H4 (cell line): ENCODE measurements at regions not wholly inside any gene's neighbourhood (a gene's known extent, or its start where the extent isn't known, plus 50 kb on each side); places are given as distances from the start of the nearest gene placed in this dataset.
"Not testable (repeated sequence)": the region's sequence is repeated elsewhere in the genome, so short reads cannot be mapped to it uniquely, and the experiment has no call there.

ENCODE experiments used
- DNase-seq: peaks from one replicate; pipeline ENCODE4 v3.0.0-alpha.2; 2015; ENCODE audit warnings: low spot score

- no peak for DNase-seq
Observed at GRCh38 chr3:27779176-27779575, 57.1 kb upstream of the EOMES start.

DNA sequence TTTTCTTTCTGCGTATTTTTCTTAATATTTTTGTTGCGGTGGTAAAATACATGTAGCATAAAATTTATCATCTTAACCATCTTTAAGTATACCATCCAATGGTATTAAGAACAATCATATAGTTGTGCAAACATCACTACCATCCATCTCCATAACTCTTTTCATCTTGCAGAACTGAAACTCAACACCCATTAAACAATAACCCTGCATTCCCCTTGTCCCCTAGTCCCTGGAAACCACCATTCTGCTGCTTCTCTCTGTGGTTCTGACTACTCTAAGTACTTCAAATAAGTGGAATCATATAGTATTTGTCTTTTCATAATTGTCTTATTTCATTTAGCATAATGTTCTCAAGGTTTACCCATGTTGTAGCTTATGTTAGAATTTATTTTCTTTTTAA, 67.3 kb upstream of the EOMES start:
- DNase-seq = no peak

DNA sequence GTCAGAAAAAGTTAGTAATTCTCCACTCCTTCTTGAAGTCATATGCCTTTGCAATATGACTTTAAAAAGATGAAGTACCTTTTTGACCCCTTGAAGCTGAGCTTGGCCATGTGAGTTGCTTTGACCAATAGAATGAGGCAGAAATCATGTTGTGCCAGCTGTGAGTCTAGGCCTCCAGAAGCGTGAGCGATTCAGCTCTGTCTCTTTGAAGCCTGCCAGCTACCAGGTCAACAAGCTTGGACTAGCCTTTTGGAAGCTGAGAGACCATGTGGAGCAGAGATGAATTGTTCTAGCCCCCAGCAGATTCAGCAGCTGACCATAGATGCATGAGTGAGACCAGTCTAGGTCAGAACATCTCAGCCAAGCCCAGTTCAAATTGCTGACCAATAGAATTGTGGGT, 69.8 kb upstream of the EOMES start:
- no peak for DNase-seq

DNA sequence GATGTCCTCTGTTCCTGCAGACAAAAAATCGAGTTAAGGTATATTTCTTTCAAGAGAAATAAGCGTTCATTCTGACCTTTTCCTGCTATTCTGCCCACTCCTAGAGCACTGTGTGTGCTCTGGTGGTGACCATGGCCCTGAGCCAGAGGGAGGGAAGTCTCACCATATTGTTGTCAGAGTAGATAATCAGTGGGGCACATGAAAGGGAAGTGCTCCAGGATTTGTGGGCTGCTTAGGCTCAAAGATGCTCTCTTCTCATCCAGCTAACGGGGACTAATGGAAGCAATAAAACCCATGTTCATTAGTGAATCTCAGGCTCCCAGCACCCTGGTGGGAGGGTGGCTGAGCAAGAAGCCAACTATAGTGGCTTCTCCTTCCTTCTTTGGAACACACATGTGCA, 70.7 kb upstream of the EOMES start:
- no peak for DNase-seq

DNA sequence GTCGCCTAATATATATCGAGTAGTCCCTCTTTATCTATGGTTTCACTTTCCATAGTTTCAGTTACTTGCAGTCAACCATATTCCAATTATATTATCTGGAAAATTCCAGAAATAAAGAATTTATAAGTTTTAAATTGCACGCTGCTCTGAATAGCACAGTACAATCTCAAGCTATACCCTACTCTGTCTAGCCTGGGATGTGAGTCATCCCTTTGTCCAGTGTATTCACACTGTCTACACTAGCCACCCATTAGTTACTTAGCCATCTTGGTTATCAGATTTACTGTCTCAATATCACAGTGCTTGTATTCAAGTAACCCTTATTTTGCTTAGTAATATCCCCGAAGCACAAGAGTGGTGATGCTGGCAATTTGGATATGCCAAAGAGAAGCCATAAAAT, 72.1 kb upstream of the EOMES start:
- DNase-seq = no peak

DNA sequence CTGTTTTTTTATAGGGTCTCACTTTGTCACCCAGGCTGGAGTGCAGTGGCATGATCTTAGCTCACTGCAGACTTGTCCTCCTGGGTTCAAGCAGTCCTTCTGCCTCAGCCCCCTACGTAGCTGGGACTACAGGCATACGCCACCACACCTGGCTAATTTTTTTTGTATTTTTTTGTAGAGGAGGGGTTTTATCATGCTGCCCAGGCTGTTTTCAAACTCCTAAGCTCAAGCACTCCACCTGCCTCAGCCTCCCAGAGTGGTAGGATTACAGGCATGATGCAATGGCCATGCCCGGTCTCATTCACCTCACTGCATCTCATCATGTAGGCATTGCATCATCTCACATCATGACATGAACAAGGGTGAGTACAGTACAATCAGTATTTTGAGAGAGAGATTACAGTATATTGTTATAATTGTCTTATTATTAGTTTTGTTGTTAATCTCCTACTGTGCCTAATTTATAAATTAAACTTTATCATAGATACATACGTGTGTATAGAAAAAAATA, 74.3 kb upstream of the EOMES start:
- no peak for DNase-seq

DNA sequence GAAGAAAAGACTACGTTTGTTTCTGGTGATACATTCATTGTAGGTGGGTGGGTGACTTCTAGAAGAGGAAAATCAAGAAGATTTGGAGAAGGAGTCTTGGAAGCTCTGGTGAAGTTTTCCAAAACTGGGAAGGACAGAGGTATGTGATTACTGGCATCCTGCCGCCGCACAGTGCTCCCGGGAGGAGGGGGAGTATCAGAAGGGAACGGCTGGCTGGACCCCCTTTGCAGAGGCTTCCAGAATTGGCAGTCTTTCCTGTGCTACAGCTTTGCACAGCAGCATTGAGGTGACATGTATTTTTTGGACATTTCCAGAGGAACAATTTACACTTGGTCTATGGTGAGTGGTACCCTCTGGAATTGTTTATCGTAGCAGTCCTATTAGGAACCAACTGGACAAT, 75.7 kb upstream of the EOMES start:
- DNase-seq = no peak

DNA sequence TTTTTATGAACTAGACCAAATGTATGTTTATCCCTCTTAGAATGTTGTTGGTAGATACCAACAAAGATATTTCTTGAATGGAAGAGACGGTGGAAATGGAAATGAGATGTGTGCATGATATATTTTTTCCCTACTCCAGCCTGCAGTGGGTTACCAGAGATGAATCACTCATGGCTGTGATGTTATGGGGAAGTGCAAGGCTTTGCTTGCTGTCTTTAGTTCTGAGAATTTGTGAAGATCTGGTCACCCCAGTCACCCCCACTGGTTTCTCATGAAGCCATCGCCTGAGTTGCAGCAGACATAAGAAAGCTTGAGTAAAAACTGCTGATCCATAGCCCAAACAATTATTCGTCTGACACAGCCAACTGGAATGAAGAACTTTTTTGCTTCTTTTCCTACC, 78.1 kb upstream of the EOMES start:
- DNase-seq = no peak

- no peak for DNase-seq
Observed at GRCh38 chr3:27802425-27802824, 80.3 kb upstream of the EOMES start.

- DNase-seq = no peak
Observed at GRCh38 chr3:27802849-27803248, 80.7 kb upstream of the EOMES start.

- DNase-seq = no peak
Observed at GRCh38 chr3:27805282-27805681, 83.2 kb upstream of the EOMES start.

GRCh38 chr3:27813255-27813654, 91.1 kb upstream of the EOMES start:
- no peak for DNase-seq

DNA sequence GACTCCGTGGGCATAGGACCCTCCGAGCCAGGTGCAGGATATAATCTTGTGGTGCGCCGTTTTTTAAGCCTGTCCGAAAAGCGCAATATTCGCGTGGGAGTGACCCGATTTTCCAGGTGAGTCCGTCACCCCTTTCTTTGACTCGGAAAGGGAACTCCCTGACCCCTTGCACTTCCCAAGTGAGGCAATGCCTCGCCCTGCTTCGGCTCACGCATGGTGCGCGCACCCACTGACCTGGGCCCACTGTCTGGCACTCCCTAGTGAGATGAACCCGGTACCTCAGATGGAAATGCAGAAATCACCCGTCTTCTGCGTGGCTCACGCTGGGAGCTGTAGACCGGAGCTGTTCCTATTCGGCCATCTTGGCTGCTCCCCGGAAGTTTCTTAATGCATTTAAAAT, 99.5 kb upstream of the EOMES start:
- not testable (repeated sequence) for DNase-seq

DNA sequence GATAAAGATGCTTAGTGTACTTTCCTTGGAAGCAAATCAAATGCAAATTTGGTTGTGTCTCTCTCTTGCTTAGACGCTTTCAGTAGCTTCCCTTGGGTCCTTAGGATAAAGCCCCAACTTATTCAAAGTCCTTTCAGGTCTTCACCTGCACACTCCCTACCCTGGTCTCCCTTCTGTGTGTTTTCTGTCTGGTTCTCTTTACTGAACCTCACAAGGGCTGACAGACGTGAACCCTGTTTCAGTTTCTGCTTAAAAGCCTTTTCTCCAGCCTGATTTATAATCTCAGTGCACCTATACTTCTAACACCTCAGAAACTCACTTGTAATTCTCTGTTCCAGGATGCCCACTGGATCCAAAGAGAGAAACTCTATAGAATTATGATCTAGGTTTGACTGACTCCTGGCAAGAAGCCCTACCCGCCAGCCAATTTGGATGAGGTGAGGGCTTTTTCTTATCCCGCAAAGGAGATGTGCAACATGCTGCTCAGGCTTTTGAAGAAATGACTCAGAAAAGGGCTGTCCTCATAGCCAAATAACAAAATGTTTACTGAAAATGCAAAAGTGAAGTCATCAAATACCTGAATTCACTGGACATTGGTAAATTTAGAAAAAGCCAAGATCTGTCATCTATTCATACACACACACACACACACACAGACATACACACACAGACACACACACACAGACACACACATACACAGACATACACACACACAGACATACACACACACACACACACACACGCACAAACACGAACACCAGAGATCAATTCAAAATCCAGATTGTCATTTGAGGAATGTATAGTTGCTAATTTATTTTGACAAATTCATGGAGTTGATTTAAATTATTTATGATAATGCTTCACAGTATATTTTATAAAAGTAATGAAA, 102.4 kb upstream of the EOMES start:
- no peak for DNase-seq

DNA sequence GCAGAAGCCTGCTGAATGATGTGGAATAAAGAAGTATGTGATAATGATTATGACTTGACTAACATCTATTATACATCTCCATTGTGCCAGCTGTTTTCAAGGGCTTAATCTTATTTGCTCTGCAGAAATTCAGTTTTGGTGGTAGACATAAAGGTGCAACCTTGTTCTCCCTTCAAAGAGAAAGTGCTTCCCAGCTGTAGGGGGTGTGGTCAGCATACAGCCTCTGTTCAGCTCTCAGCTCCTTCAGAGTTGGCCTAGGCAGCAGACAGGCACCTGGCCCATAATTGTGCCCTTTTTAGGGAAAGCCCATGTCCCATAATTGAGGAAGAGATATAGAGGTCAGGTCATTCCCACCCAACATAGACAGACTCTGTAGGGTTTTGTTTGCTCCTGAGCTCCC, 104.3 kb upstream of the EOMES start:
- no peak for DNase-seq

GRCh38 chr3:27827041-27827440, 104.9 kb upstream of the EOMES start:
- DNase-seq = no peak

GRCh38 chr3:27840807-27841594, 118.9 kb upstream of the EOMES start:
- DNase-seq = no peak

DNA sequence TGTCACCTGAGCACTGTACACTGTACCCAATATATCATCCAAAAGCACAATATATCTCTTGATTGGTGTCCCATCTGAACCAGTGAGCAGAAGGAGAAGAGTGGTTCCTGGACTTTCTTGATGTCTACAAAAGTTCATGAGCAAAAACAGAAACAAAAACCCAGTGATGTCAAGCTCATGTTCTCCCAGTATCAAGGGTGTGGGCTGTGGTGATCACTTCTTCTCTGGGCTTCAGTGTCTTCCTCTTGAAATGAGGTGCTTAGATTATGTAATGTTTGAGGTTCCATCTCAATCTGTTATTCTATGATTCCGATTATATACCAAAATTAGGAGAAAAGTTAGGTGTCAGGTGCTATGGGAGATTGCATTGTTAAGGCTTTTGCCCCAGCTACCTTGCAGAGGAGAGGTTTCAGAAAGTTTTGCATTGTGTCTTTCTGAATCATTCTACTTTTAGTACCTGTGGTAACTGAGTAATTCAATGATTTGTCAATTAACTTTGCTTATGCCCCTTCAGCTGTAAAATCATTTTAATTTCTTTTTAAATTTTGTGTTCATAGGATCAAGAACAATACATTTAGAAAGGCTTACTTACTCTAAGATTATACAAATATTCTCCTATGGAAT, 122.0 kb upstream of the EOMES start:
- DNase-seq = no peak

DNA sequence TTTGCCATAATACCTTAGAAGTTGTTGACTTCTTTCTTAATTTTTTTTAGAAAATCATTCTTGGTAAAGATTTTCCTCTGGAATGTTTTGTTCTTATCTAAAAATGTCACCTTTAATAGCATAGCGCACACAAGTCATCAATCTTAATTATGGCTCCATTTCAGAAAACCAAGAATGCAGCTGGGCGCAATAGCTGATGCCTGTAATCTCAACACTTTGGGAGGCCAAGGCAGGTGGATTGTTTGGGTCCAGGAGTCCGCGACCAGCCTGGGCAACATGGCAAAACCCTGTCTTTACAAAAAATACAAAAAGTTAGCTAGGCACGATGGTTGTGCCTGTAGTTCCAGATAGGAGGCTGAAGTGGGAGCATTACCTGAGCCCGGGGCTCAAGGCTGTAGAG, 125.6 kb upstream of the EOMES start:
- no peak for DNase-seq

- no peak for DNase-seq
Observed at GRCh38 chr3:27848826-27849225, 126.7 kb upstream of the EOMES start.

GRCh38 chr3:27859821-27860220, 137.7 kb upstream of the EOMES start:
- DNase-seq = no peak
